HG03064 (cell line): ENCODE measurements at regions not wholly inside any gene's neighbourhood (a gene's known extent, or its start where the extent isn't known, plus 50 kb on each side); places are given as distances from the start of the nearest gene placed in this dataset.

Experiments used
- ATAC-seq: cut with Tn5 transposase; IDR thresholded peaks from one replicate; pipeline ENCODE4 v1.9.1; 2021; ENCODE audit warnings: low read depth; ENCODE audit not compliant: unreplicated experiment

- ATAC-seq = no peak
Measured at GRCh38 chr18:65326805-65327204, 424.0 kb upstream of the CDH7 start.

- no peak for ATAC-seq
Measured at GRCh38 chr18:65322895-65323294, 427.9 kb upstream of the CDH7 start.

GRCh38 chr18:65298422-65298821 is 452.4 kb upstream of the CDH7 start:
- no peak for ATAC-seq

- ATAC-seq = no peak
Measured at GRCh38 chr18:65288908-65289307, 461.9 kb upstream of the CDH7 start.

GRCh38 chr18:65287652-65288051 is 463.2 kb upstream of the CDH7 start:
- ATAC-seq = no peak

GRCh38 chr18:65282096-65282495 is 468.7 kb upstream of the CDH7 start:
- no peak for ATAC-seq

- no peak for ATAC-seq
Measured at GRCh38 chr18:65279668-65280305, 471.0 kb upstream of the CDH7 start.

- no peak for ATAC-seq
Measured at GRCh38 chr18:65278939-65279667, 471.7 kb upstream of the CDH7 start.

GRCh38 chr18:65269375-65269774 is 481.4 kb upstream of the CDH7 start:
- ATAC-seq = no peak

GRCh38 chr18:65265761-65266160 is 485.1 kb upstream of the CDH7 start:
- ATAC-seq = no peak

- no peak for ATAC-seq
Measured at GRCh38 chr18:65260030-65260429, 490.8 kb upstream of the CDH7 start.

GRCh38 chr18:65259403-65259802 is 491.4 kb upstream of the CDH7 start:
- ATAC-seq = no peak

- ATAC-seq = no peak
Measured at GRCh38 chr18:65257149-65257548, 493.7 kb upstream of the CDH7 start.

- no peak for ATAC-seq
Measured at GRCh38 chr18:65255417-65255816, 495.4 kb upstream of the CDH7 start.

GRCh38 chr18:65239787-65240186 is 511.0 kb upstream of the CDH7 start:
- ATAC-seq = no peak

- ATAC-seq = no peak
Measured at GRCh38 chr18:65235966-65236624, 514.7 kb upstream of the CDH7 start.

- no peak for ATAC-seq
Measured at GRCh38 chr18:65230311-65230710, 520.5 kb upstream of the CDH7 start.

GRCh38 chr18:65227970-65228369 is 522.8 kb upstream of the CDH7 start:
- no peak for ATAC-seq

GRCh38 chr18:65221736-65222135 is 529.1 kb upstream of the CDH7 start:
- no peak for ATAC-seq

- ATAC-seq = no peak
Measured at GRCh38 chr18:65221115-65221514, 529.7 kb upstream of the CDH7 start.

GRCh38 chr18:65215865-65216466 is 534.8 kb upstream of the CDH7 start:
- ATAC-seq = no peak
